H1 (cell line): ENCODE measurements at regions not wholly inside any gene's neighbourhood (a gene's known extent, or its start where the extent isn't known, plus 50 kb on each side); places are given as distances from the start of the nearest gene placed in this dataset.

Experiments used
- CTCF ChIA-PET: fragments of 300-600 bp; sonication (Branson Sonifier 250); formaldehyde crosslinking; loops from one replicate; lab custom pipeline; 2021; ENCODE audit not compliant: partially characterized antibody; lab: Charles Lee
- POLR2A ChIA-PET: fragments of 300-600 bp; sonication (Branson Sonifier 250); formaldehyde crosslinking; loops from one replicate; lab custom pipeline; 2021; ENCODE audit warnings: inconsistent platforms; ENCODE audit not compliant: partially characterized antibody; lab: Charles Lee
- DNase-seq, 2 experiments: peaks; one replicate each; pipeline versions ENCODE4 v3.0.0 to v3.0.0-alpha.2; 2010 to 2022; ENCODE audit warnings: low spot score in 2 of 2, low read depth in 1 of 2, mixed read lengths in 1 of 2
- FAIRE-seq: peaks from 2 replicates; lab custom pipeline; 2011; peaks lifted over from hg19 to GRCh38; lab: Jason Lieb, UNC
- H2AFZ ChIP-seq: 2 replicates; pipeline ENCODE4 v1.8.1; 2012; ENCODE audit warnings: low read length, inconsistent platforms
- H2AK5ac ChIP-seq: 2 replicates; pipeline ENCODE4 v1.6.1; 2013; ENCODE audit warnings: low read depth, low read length
- H2BK120ac ChIP-seq: replicated peaks from 2 replicates; pipeline ENCODE3; 2013; ENCODE audit warnings: low read depth, low read length, inconsistent platforms
- H2BK12ac ChIP-seq: 2 replicates; pipeline ENCODE4 v1.6.1; 2013; ENCODE audit warnings: low read depth, low read length
- H2BK15ac ChIP-seq: 2 replicates; pipeline ENCODE4 v1.6.1; 2013; ENCODE audit warnings: low read length
- H2BK20ac ChIP-seq: 2 replicates; pipeline ENCODE4 v1.6.1; 2013; ENCODE audit warnings: low read length
- H2BK5ac ChIP-seq: 2 replicates; pipeline ENCODE4 v1.6.1; 2013; ENCODE audit warnings: low read depth, low read length
- H3K14ac ChIP-seq: 2 replicates; pipeline ENCODE4 v1.6.1; 2013; ENCODE audit warnings: inconsistent platforms; ENCODE audit not compliant: insufficient read length
- H3K18ac ChIP-seq: 2 replicates; pipeline ENCODE4 v1.6.1; 2013; ENCODE audit warnings: low read length; ENCODE audit errors: extremely low read depth
- H3K23ac ChIP-seq: 2 replicates; pipeline ENCODE4 v1.6.1; 2013; ENCODE audit warnings: inconsistent platforms; ENCODE audit not compliant: insufficient read length
- H3K23me2 ChIP-seq: 2 replicates; pipeline ENCODE4 v1.6.1; 2013; ENCODE audit warnings: low read depth, low read length
- H3K27ac ChIP-seq: 2 replicates; pipeline ENCODE4 v1.6.1; 2011; ENCODE audit warnings: low read depth, low read length, inconsistent platforms
- H3K27me3 ChIP-seq, 4 experiments: replicated peaks in 1 of 4; 1 replicate in 1 of 4; 2 replicates in 3 of 4; pipeline versions ENCODE4 v1.6.1 to v1.8.1; 2011 to 2013; ENCODE audit warnings: low read length in 3 of 4, mild to moderate bottlenecking in 3 of 4, inconsistent platforms in 2 of 4, mixed read lengths in 2 of 4, moderate library complexity in 1 of 4; ENCODE audit not compliant: control insufficient read depth in 3 of 4, insufficient read depth in 3 of 4; ENCODE audit errors: extremely low read depth in 1 of 4
- H3K36me3 ChIP-seq, 4 experiments: 2 replicates each; pipeline versions ENCODE4 v1.6.1 to v1.8.1; 2011 to 2013; ENCODE audit warnings: mild to moderate bottlenecking in 4 of 4, low read length in 3 of 4, moderate library complexity in 2 of 4, control low read depth in 1 of 4, inconsistent platforms in 1 of 4; ENCODE audit not compliant: insufficient read depth in 4 of 4, control insufficient read depth in 2 of 4
- H3K4ac ChIP-seq: replicated peaks from 2 replicates; pipeline ENCODE3; 2013; ENCODE audit warnings: low read length, low read depth, mixed read lengths, inconsistent platforms; ENCODE audit not compliant: insufficient read length
- H3K4me1 ChIP-seq, 4 experiments: replicated peaks in 1 of 4; 1 replicate in 1 of 4; 2 replicates in 3 of 4; pipeline versions ENCODE4 v1.6.1 to v1.8.1; 2011 to 2013; ENCODE audit warnings: low read length in 3 of 4, inconsistent platforms in 2 of 4, mixed read lengths in 1 of 4; ENCODE audit not compliant: insufficient read depth in 4 of 4, control insufficient read depth in 3 of 4
- H3K4me2 ChIP-seq, 2 experiments: 2 replicates each; pipeline versions ENCODE4 v1.6.1 to v1.8.1; 2011 to 2013; ENCODE audit warnings: low read depth in 2 of 2, low read length in 2 of 2, control low read depth in 1 of 2, inconsistent platforms in 1 of 2, mild to moderate bottlenecking in 1 of 2; ENCODE audit not compliant: insufficient read depth in 1 of 2
- H3K4me3 ChIP-seq, 4 experiments: fragments of 200-600, 300-600 bp in 1 of 4; sonication (generic), shearing (Covaris generic), sonication (Bioruptor Twin) in 1 of 4; 2 replicates each; pipeline versions ENCODE4 v1.5.1 to v1.8.1; 2011 to 2016; ENCODE audit warnings: low read length in 4 of 4, low read depth in 3 of 4, control low read depth in 2 of 4, inconsistent platforms in 2 of 4, mild to moderate bottlenecking in 2 of 4, mixed read lengths in 1 of 4, moderate library complexity in 1 of 4; ENCODE audit not compliant: insufficient read depth in 2 of 4; ENCODE audit errors: extremely low read depth in 1 of 4
- H3K56ac ChIP-seq: replicated peaks from 2 replicates; pipeline ENCODE3; 2013; ENCODE audit warnings: low read depth, mild to moderate bottlenecking, mixed read lengths, low read length, inconsistent platforms; ENCODE audit not compliant: insufficient read length
- H3K79me1 ChIP-seq: 2 replicates; pipeline ENCODE4 v1.6.1; 2013; ENCODE audit warnings: low read depth, low read length, control low read depth
- H3K79me2 ChIP-seq, 2 experiments: 2 replicates each; pipeline versions ENCODE4 v1.6.1 to v1.8.1; 2012 to 2013; ENCODE audit warnings: low read length in 2 of 2, mild to moderate bottlenecking in 2 of 2, inconsistent platforms in 1 of 2; ENCODE audit not compliant: insufficient read depth in 2 of 2, control insufficient read depth in 1 of 2
- H3K9ac ChIP-seq, 4 experiments: replicated peaks in 1 of 4; 1 replicate in 1 of 4; 2 replicates in 3 of 4; pipeline versions ENCODE4 v1.6.1 to v1.8.1; 2011 to 2013; ENCODE audit warnings: low read depth in 3 of 4, low read length in 3 of 4, control low read depth in 2 of 4, mild to moderate bottlenecking in 2 of 4, moderate library complexity in 2 of 4, inconsistent platforms in 1 of 4; ENCODE audit errors: extremely low read depth in 1 of 4
- H3K9me3 ChIP-seq, 2 experiments: 2 replicates each; pipeline versions ENCODE4 v1.6.1 to v1.8.1; 2012 to 2013; ENCODE audit warnings: mild to moderate bottlenecking in 2 of 2, moderate library complexity in 2 of 2, control low read depth in 1 of 2, inconsistent platforms in 1 of 2, low read depth in 1 of 2, low read length in 1 of 2, mixed read lengths in 1 of 2; ENCODE audit not compliant: insufficient read depth in 2 of 2
- H4K20me1 ChIP-seq, 2 experiments: replicated peaks in 1 of 2; 2 replicates each; pipeline versions ENCODE3 to v1.8.1; 2011 to 2013; ENCODE audit warnings: inconsistent platforms in 2 of 2, low read length in 2 of 2, mild to moderate bottlenecking in 1 of 2; ENCODE audit not compliant: insufficient read depth in 2 of 2, control insufficient read depth in 1 of 2
- H4K5ac ChIP-seq: 2 replicates; pipeline ENCODE4 v1.6.1; 2013; ENCODE audit warnings: low read length, low read depth, mixed read lengths, inconsistent platforms; ENCODE audit not compliant: insufficient read length
- H4K8ac ChIP-seq: 2 replicates; pipeline ENCODE4 v1.8.0; 2013; ENCODE audit warnings: mild to moderate bottlenecking, moderate library complexity, low read length, inconsistent platforms; ENCODE audit not compliant: insufficient read depth; ENCODE audit errors: extremely low read depth
- H4K91ac ChIP-seq: replicated peaks from 2 replicates; pipeline ENCODE3; 2013; ENCODE audit warnings: low read length, mixed read lengths, inconsistent platforms; ENCODE audit not compliant: insufficient read length
- BRCA1 ChIP-seq: IDR thresholded peaks from 2 replicates; pipeline ENCODE4 v1.6.1; 2012; ENCODE audit warnings: low read depth, low read length, improper control_type of control experiment
- CEBPB ChIP-seq: IDR thresholded peaks from 2 replicates; pipeline ENCODE4 v1.6.1; 2012; ENCODE audit warnings: low read depth, low read length
- CHD1 ChIP-seq: IDR thresholded peaks from 2 replicates; pipeline ENCODE4 v1.6.1; 2012; ENCODE audit warnings: low read depth, low read length, improper control_type of control experiment
- EGR1 ChIP-seq: IDR thresholded peaks from 2 replicates; pipeline ENCODE4 v1.6.1; 2011; ENCODE audit warnings: low read depth, low read length, borderline replicate concordance
- GABPA ChIP-seq: IDR thresholded peaks from 2 replicates; pipeline ENCODE4 v1.6.1; 2011; ENCODE audit warnings: mild to moderate bottlenecking, low read length, moderate library complexity, borderline replicate concordance; ENCODE audit not compliant: insufficient read depth
- GTF2F1 ChIP-seq: IDR thresholded peaks from 2 replicates; pipeline ENCODE4 v1.6.1; 2012; ENCODE audit warnings: low read depth, low read length, improper control_type of control experiment, borderline replicate concordance
- RFX5 ChIP-seq: IDR thresholded peaks from 2 replicates; pipeline ENCODE4 v1.6.1; 2011; ENCODE audit warnings: low read depth, low read length, improper control_type of control experiment, borderline replicate concordance
- SIN3A ChIP-seq, 2 experiments: IDR thresholded peaks in 1 of 2; conservative IDR thresholded peaks in 1 of 2; 2 replicates each; pipeline ENCODE4 v1.6.1; 2011 to 2012; ENCODE audit warnings: low read length in 2 of 2, improper control_type of control experiment in 1 of 2, low read depth in 1 of 2, mild to moderate bottlenecking in 1 of 2
- SP2 ChIP-seq: IDR thresholded peaks from 2 replicates; pipeline ENCODE4 v1.6.1; 2012; ENCODE audit warnings: mild to moderate bottlenecking, low read length, inconsistent platforms
- TBP ChIP-seq: IDR thresholded peaks from 2 replicates; pipeline ENCODE4 v1.6.1; 2011; ENCODE audit warnings: low read depth, low read length, improper control_type of control experiment
- WGBS, 2 experiments: shearing (Covaris generic) in 1 of 2; methylation state at CpG; one replicate each; pipeline versions ENCODE4 v1.1.6 to v1.1.7; 2013 to 2015; ENCODE audit warnings: low lambda C conversion rate in 2 of 2, mixed read lengths in 2 of 2, inconsistent platforms in 1 of 2, low coverage in 1 of 2, missing lambda C conversion rate in 1 of 2; ENCODE audit not compliant: insufficient replicate concordance in 2 of 2, insufficient coverage in 1 of 2, insufficient read length in 1 of 2; ENCODE audit errors: extremely low coverage in 1 of 2, missing lambda C conversion rate in 1 of 2; 5-methylcytosine and 5-hydroxymethylcytosine counted together
- TF ChIP-seq, protein P1 (sequence below), 3 experiments: IDR thresholded peaks; 1 replicate in 2 of 3; 2 replicates in 1 of 3; pipeline versions ENCODE4 v1.5.1 to v1.6.1; 2011; ENCODE audit warnings: low read length in 3 of 3, mild to moderate bottlenecking in 3 of 3, inconsistent platforms in 2 of 3, low read depth in 1 of 3, moderate library complexity in 1 of 3; ENCODE audit not compliant: insufficient read depth in 1 of 3; ENCODE audit errors: control extremely low read depth in 1 of 3

DNA sequence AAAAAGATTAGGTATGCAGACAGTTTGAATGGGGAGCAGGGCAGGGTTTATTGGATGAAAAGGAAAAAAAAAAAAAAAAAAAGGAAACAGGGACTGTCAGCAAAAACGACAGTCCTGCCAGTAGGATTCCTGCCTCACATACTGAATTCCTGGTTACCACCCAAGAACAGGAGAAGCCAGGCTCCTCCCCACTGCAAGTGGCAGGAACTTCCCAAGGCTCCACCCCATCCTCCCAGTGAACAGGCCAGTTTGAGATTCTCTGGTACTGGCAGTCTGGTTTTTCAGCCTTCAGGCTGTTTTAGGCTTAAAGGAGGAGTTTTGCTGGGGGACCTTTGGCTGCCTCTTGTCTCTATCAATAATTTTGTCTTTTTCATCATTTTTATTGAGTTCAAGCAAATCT is 360.0 kb upstream of the CXorf51A start:
- DNase-seq (peak in 1 of 2 experiments; percentile 1), FAIRE-seq (no peak)
- no CpG with 5 or more reads among the region's 1 CpG for WGBS, 2 experiments
- no peak for TF ChIP-seq TBP
- TF ChIP-seq CHD1, result no peak
- TF ChIP-seq RFX5, result no peak
- TF ChIP-seq, protein P1, sequence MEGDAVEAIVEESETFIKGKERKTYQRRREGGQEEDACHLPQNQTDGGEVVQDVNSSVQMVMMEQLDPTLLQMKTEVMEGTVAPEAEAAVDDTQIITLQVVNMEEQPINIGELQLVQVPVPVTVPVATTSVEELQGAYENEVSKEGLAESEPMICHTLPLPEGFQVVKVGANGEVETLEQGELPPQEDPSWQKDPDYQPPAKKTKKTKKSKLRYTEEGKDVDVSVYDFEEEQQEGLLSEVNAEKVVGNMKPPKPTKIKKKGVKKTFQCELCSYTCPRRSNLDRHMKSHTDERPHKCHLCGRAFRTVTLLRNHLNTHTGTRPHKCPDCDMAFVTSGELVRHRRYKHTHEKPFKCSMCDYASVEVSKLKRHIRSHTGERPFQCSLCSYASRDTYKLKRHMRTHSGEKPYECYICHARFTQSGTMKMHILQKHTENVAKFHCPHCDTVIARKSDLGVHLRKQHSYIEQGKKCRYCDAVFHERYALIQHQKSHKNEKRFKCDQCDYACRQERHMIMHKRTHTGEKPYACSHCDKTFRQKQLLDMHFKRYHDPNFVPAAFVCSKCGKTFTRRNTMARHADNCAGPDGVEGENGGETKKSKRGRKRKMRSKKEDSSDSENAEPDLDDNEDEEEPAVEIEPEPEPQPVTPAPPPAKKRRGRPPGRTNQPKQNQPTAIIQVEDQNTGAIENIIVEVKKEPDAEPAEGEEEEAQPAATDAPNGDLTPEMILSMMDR (IDR thresholded peaks at IDR 0.05; ENCODE audit: control extremely low read depth in 1 of 3, insufficient read depth in 1 of 3, low read depth in 1 of 3, low read length in 3 of 3), result no peak
- TF ChIP-seq GTF2F1, result no peak
- TF ChIP-seq SP2, result no peak
- TF ChIP-seq SIN3A (conservative IDR thresholded peaks at IDR 0.05 in 1 of 2, IDR thresholded peaks at IDR 0.05 in 1 of 2; ENCODE audit: low read depth in 1 of 2, low read length in 2 of 2), result no peak
- TF ChIP-seq CEBPB, result no peak
- TF ChIP-seq GABPA, result no peak
- TF ChIP-seq EGR1, result no peak
- no peak for TF ChIP-seq BRCA1

More for the DNA sequence above, 360.0 kb upstream of the CXorf51A start:
- Histone ChIP-seq H3K79me1 (no peaks in the 10 kb centered on the region), H3K4me1 (peaks cover 0 to 4% (median 0%) of the 10 kb centered on the region in 4 experiments; a peak in 1 of 7 replicates), H3K4me3 (no peak overlapping the region), H3K4me2 (no peak overlapping the region), H3K79me2 (no peaks in the 10 kb centered on the region), H3K27ac (no peak overlapping the region), H2BK15ac (no peak overlapping the region), H3K23ac (no peak overlapping the region), H3K23me2 (no peaks in the 10 kb centered on the region; the same call in 1 of the 2 replicates), H2BK5ac (no peak overlapping the region), H4K20me1 (no peaks in the 10 kb centered on the region), H3K9ac (no peak overlapping the region), H2BK12ac (no peak overlapping the region), H3K56ac (no peak overlapping the region), H3K14ac (no peak overlapping the region), H4K91ac (no peak overlapping the region), H2AK5ac (no peak overlapping the region), H4K8ac (no peak overlapping the region), H3K36me3 (no peaks in the 10 kb centered on the region), H3K4ac (no peak overlapping the region), H3K9me3 (no peaks in the 10 kb centered on the region; a peak in 1 of 4 replicates), H2BK120ac (no peak overlapping the region), H2AFZ (no peak overlapping the region), H3K18ac (no peak overlapping the region), H4K5ac (no peak overlapping the region), H2BK20ac (no peak overlapping the region), H3K27me3 (no peaks in the 10 kb centered on the region)
- ChIA-PET CTCF (no interaction called here), POLR2A (no interaction called here)
